Gastrocnemius medialis (tissue), 4 donors: ENCODE measurements at regions not wholly inside any gene's neighbourhood (a gene's known extent, or its start where the extent isn't known, plus 50 kb on each side); places are given as distances from the start of the nearest gene placed in this dataset.

Experiments
- ATAC-seq, 2 donors: fragments of 150-250 bp; one replicate each; pipeline ENCODE4 v1.9.1; 2016
- DNase-seq, 2 donors: peaks; one replicate each; pipeline ENCODE4 v3.0.0-alpha.2; 2019
- H3K27ac ChIP-seq, 4 donors: fragments of 200-600 bp; sonication (generic); 1 replicate in 1 of 4; 2 replicates in 3 of 4; pipeline ENCODE4 v1.5.1; 2016 to 2018; ENCODE audit warnings: mild to moderate bottlenecking in 2 of 4, moderate library complexity in 1 of 4
- H3K27me3 ChIP-seq, 3 donors: fragments of 200-600 bp; sonication (generic) in 2 of 3; 1 replicate in 1 of 3; 2 replicates in 2 of 3; pipeline versions ENCODE4 v1.5.1 to v1.6.0; 2016 to 2019; ENCODE audit warnings: mild to moderate bottlenecking in 1 of 3, moderate library complexity in 1 of 3
- H3K36me3 ChIP-seq, 2 donors: fragments of 200-600 bp; sonication (generic) in 1 of 2; one replicate each; pipeline ENCODE4 v1.5.1; 2017 to 2018
- H3K4me1 ChIP-seq, 2 donors: fragments of 200-600 bp; sonication (generic) in 1 of 2; one replicate each; pipeline ENCODE4 v1.5.1; 2016 to 2017; ENCODE audit warnings: mild to moderate bottlenecking in 2 of 2
- H3K4me3 ChIP-seq, 4 donors: fragments of 200-600 bp; sonication (generic) in 3 of 4; 1 replicate in 1 of 4; 2 replicates in 3 of 4; pipeline ENCODE4 v1.5.1; 2016 to 2019; ENCODE audit warnings: mild to moderate bottlenecking in 2 of 4
- H3K9me3 ChIP-seq, 3 donors: fragments of 200-600 bp; sonication (generic) in 2 of 3; 1 replicate in 1 of 3; 2 replicates in 2 of 3; pipeline ENCODE4 v1.5.1; 2016 to 2019
- POLR2A ChIP-seq, 2 donors: fragments of 450-650 bp; IDR thresholded peaks; one replicate each; pipeline ENCODE4 v1.6.1; 2017; ENCODE audit warnings: antibody characterized with exemption in 2 of 2, mild to moderate bottlenecking in 2 of 2, moderate library complexity in 2 of 2
- in situ Hi-C, 4 donors: fragments of 200-750 bp; cut with MboI; loops; one replicate each; pipeline versions ENCODE4 v1.15.0 to v1.8.0; 2017; ENCODE audit warnings: low sequenced_read_pairs in 4 of 4
- intact Hi-C: fragments of 100-400 bp; cut with DNase I; formaldehyde crosslinking; loops from one replicate; pipeline ENCODE4 v1.15.1; 2023; ENCODE audit warnings: low total_unique reads
- TF ChIP-seq, protein P1 (sequence below), 5 experiments: fragments of 450-650 bp in 3 of 5; fragments of 200-600 bp in 2 of 5; sonication (generic) in 2 of 5; IDR thresholded peaks in 4 of 5; conservative IDR thresholded peaks in 1 of 5; 1 replicate in 4 of 5; 2 replicates in 1 of 5; pipeline ENCODE4 v1.5.1; 2016 to 2019; ENCODE audit warnings: antibody characterized with exemption in 5 of 5, mild to moderate bottlenecking in 3 of 5, moderate library complexity in 3 of 5

GRCh38 chr17:77323413-77324171, 182.8 kb downstream of the SEC14L1 start:
- Histone ChIP-seq H3K4me3 (peak overlapping the region; percentile 18 to 64 (median 44)), H3K27ac (peak overlapping the region; percentile 82 to 91 (median 88)), H3K4me1 (peaks cover 60 to 70% of the 10 kb centered on the region in 2 donors), H3K9me3 (no peaks in the 10 kb centered on the region), H3K36me3 (no peaks in the 10 kb centered on the region), H3K27me3 (no peaks in the 10 kb centered on the region)
- intact Hi-C loops, result loop anchor here (5.0 kb wide), 1 partner anchor 564 kb away; no protein-coding TSS in a partner anchor
- ATAC-seq (peak; percentile 6 to 21), DNase-seq (peak in 1 of 2 donors; percentile 67)
- TF ChIP-seq, protein P1, sequence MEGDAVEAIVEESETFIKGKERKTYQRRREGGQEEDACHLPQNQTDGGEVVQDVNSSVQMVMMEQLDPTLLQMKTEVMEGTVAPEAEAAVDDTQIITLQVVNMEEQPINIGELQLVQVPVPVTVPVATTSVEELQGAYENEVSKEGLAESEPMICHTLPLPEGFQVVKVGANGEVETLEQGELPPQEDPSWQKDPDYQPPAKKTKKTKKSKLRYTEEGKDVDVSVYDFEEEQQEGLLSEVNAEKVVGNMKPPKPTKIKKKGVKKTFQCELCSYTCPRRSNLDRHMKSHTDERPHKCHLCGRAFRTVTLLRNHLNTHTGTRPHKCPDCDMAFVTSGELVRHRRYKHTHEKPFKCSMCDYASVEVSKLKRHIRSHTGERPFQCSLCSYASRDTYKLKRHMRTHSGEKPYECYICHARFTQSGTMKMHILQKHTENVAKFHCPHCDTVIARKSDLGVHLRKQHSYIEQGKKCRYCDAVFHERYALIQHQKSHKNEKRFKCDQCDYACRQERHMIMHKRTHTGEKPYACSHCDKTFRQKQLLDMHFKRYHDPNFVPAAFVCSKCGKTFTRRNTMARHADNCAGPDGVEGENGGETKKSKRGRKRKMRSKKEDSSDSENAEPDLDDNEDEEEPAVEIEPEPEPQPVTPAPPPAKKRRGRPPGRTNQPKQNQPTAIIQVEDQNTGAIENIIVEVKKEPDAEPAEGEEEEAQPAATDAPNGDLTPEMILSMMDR (IDR thresholded peaks at IDR 0.05 in 4 of 5, conservative IDR thresholded peaks at IDR 0.05 in 1 of 5), result no peak
- TF ChIP-seq POLR2A (IDR thresholded peaks at IDR 0.05), result no peak
- in situ Hi-C loops, result loop anchor here in 1 of 4 donors (10.0 kb wide), 1 partner anchor 101 kb away; no protein-coding TSS in a partner anchor

DNA sequence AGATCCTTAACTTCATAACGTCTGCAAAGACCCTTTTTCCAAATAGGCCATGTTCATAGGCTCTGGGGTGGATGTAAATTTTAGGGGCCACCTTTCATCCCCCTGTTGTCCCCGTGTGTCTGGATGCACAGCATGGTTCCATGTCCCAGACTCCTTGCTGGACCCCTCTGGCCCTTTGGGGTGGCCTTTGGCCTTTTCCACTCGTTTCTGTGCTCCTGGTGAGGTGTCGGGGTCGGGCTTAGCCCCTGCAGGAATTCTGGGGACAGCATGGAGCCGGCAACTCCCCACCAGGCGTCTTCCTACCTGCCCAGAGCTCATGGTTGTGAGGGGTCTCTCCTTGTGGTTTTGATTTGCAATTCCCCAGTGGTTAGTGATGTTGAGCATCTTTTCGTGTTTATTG, 183.5 kb downstream of the SEC14L1 start:
- in situ Hi-C loops (loop anchor here in 1 of 4 donors (10.0 kb wide), 1 partner anchor 101 kb away; no protein-coding TSS in a partner anchor), intact Hi-C loops (loop anchor here (5.0 kb wide), 1 partner anchor 563 kb away; no protein-coding TSS in a partner anchor)
- Histone ChIP-seq H3K27me3 (no peaks in the 10 kb centered on the region), H3K4me3 (peak overlapping the region in 2 of 4 donors; percentile 31 to 57), H3K36me3 (no peaks in the 10 kb centered on the region), H3K4me1 (peaks cover 54 to 69% of the 10 kb centered on the region in 2 donors), H3K27ac (peak overlapping the region; percentile 82 to 91 (median 88)), H3K9me3 (no peaks in the 10 kb centered on the region)
- TF ChIP-seq, protein P1 (IDR thresholded peaks at IDR 0.05 in 4 of 5, conservative IDR thresholded peaks at IDR 0.05 in 1 of 5), result no peak
- TF ChIP-seq POLR2A (IDR thresholded peaks at IDR 0.05), result no peak
- DNase-seq (no peak), ATAC-seq (no peak)

DNA sequence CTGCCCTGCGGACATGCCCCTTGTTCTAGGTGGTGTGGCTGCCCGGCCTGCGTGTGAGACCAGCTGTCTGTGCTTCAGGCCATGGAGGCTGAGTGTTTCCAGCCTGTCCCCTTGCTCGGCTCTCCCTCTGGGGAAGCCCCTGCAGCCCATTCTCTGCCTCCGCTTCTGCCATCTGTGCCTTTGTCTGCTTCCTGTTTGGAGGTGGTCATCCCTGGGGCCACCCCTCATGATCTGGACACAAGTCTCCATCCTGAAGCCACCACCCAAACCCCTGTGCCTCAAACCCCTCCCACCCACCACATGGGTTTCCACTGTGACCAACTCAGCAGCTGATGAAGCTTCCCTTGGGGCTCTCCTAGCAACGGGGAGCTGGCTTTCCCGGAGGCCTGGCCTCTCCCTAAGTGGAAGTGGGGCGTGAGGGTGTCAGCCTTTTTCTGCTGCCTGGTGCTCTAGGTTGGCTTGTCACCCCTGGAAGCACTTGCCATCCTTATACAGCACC, 184.9 kb downstream of the SEC14L1 start:
- intact Hi-C loops, result no loop called here
- H3K4me3 ChIP-seq, result no peak overlapping the region
- no peak for TF ChIP-seq POLR2A (IDR thresholded peaks at IDR 0.05)
- no peak for DNase-seq
- no peaks in the 10 kb centered on the region for H3K9me3 ChIP-seq
- H3K36me3 ChIP-seq, result no peaks in the 10 kb centered on the region
- peak overlapping the region; percentile 82 to 91 (median 88) for H3K27ac ChIP-seq
- in situ Hi-C loops, result loop anchor here in 2 of 4 donors (5.0 to 10.0 kb wide), 2 partner anchors 99 to 167 kb away; no protein-coding TSS in a partner anchor
- H3K4me1 ChIP-seq, result peaks cover 44 to 57% of the 10 kb centered on the region in 2 donors
- no peaks in the 10 kb centered on the region for H3K27me3 ChIP-seq
- no peak for ATAC-seq

GRCh38 chr17:77326076-77326591, 185.4 kb downstream of the SEC14L1 start:
- Histone ChIP-seq H3K4me3 (no peak overlapping the region), H3K9me3 (no peaks in the 10 kb centered on the region), H3K27ac (peak overlapping the region; percentile 82 to 91 (median 88)), H3K4me1 (peaks cover 42 to 53% of the 10 kb centered on the region in 2 donors), H3K36me3 (no peaks in the 10 kb centered on the region), H3K27me3 (no peaks in the 10 kb centered on the region)
- in situ Hi-C loops, result loop anchor here in 2 of 4 donors (5.0 to 10.0 kb wide), 2 partner anchors 99 to 166 kb away; no protein-coding TSS in a partner anchor
- no peak for DNase-seq
- no peak for TF ChIP-seq POLR2A (IDR thresholded peaks at IDR 0.05)
- TF ChIP-seq, protein P1 (IDR thresholded peaks at IDR 0.05 in 4 of 5, conservative IDR thresholded peaks at IDR 0.05 in 1 of 5), result no peak
- intact Hi-C loops, result no loop called here
- ATAC-seq, result no peak

DNA sequence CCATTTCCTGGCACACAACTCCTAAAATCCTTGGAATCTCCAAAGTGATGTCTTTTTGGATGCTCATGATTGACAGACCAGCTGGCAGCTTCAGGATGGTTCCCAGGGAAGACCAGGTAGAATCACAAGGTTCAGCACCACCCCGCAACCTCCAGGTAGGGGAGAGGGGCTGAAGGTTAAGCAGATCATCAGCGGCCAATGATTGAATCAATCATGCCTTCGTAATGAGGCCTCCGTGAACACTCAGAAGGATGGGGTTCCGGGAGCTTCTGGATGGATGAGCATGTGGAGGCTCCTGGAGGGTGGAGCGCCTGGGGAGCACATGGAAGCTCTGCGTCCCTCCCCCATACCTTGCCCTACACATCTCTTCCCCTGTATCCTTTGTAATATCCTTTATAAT, 185.9 kb downstream of the SEC14L1 start:
- Histone ChIP-seq H3K27ac (peak overlapping the region in 2 of 4 donors; percentile 87 to 91), H3K4me3 (no peak overlapping the region), H3K9me3 (no peaks in the 10 kb centered on the region), H3K36me3 (no peaks in the 10 kb centered on the region), H3K27me3 (no peaks in the 10 kb centered on the region), H3K4me1 (peaks cover 44 to 56% of the 10 kb centered on the region in 2 donors)
- TF ChIP-seq, protein P1 (IDR thresholded peaks at IDR 0.05 in 4 of 5, conservative IDR thresholded peaks at IDR 0.05 in 1 of 5), result no peak
- TF ChIP-seq POLR2A (IDR thresholded peaks at IDR 0.05), result no peak
- ATAC-seq (no peak), DNase-seq (no peak)
- intact Hi-C loops, result no loop called here
- in situ Hi-C loops, result loop anchor here in 2 of 4 donors (5.0 to 10.0 kb wide), 2 partner anchors 98 to 166 kb away; no protein-coding TSS in a partner anchor
